Duodenal mucosa (tissue), 2 donors: ENCODE measurements at regions not wholly inside any gene's neighbourhood (a gene's known extent, or its start where the extent isn't known, plus 50 kb on each side); places are given as distances from the start of the nearest gene placed in this dataset.
"Not testable (repeated sequence)": the region's sequence is repeated elsewhere in the genome, so short reads cannot be mapped to it uniquely, and the experiment has no call there.

Experiments
- H3K27ac ChIP-seq: one replicate; pipeline ENCODE4 v1.7.0; 2013; ENCODE audit warnings: low read depth, low read length
- H3K27me3 ChIP-seq, 2 donors: one replicate each; pipeline ENCODE4 v1.7.0; 2013; ENCODE audit warnings: low read length in 2 of 2, control low read depth in 1 of 2; ENCODE audit not compliant: insufficient read depth in 2 of 2, control insufficient read depth in 1 of 2
- H3K36me3 ChIP-seq, 2 donors: one replicate each; pipeline ENCODE4 v1.7.0; 2013; ENCODE audit warnings: low read length in 2 of 2, control low read depth in 1 of 2; ENCODE audit not compliant: insufficient read depth in 2 of 2, control insufficient read depth in 1 of 2
- H3K4me1 ChIP-seq, 2 donors: one replicate each; pipeline ENCODE4 v1.7.0; 2013; ENCODE audit warnings: low read length in 2 of 2, control low read depth in 1 of 2; ENCODE audit not compliant: insufficient read depth in 2 of 2, control insufficient read depth in 1 of 2
- H3K4me3 ChIP-seq, 2 donors: one replicate each; pipeline ENCODE4 v1.7.0; 2013; ENCODE audit warnings: low read length in 2 of 2, low read depth in 1 of 2
- H3K9ac ChIP-seq, 2 donors: one replicate each; pipeline ENCODE4 v1.7.0; 2013; ENCODE audit warnings: low read length in 2 of 2, low read depth in 1 of 2
- H3K9me3 ChIP-seq, 2 donors: one replicate each; pipeline ENCODE4 v1.7.0; 2013; ENCODE audit warnings: low read length in 2 of 2, control low read depth in 1 of 2; ENCODE audit not compliant: control insufficient read depth in 1 of 2

GRCh38 chr6:144507772-144508312 is 222.7 kb downstream of the UTRN start:
- not testable (repeated sequence) for H3K9ac ChIP-seq, H3K4me1 ChIP-seq, H3K9me3 ChIP-seq, H3K36me3 ChIP-seq, H3K27me3 ChIP-seq, H3K27ac ChIP-seq, H3K4me3 ChIP-seq

- H3K4me1 ChIP-seq = no peaks in the 10 kb centered on the region
- no peak overlapping the region for H3K27ac ChIP-seq
- H3K27me3 ChIP-seq = no peaks in the 10 kb centered on the region
- no peaks in the 10 kb centered on the region for H3K9me3 ChIP-seq
- H3K9ac ChIP-seq = no peak overlapping the region
- peaks cover 7 to 27% of the 10 kb centered on the region in 2 donors for H3K36me3 ChIP-seq
- no peak overlapping the region for H3K4me3 ChIP-seq
These were observed 225.7 kb downstream of the UTRN start for GRCh38 chr6:144510859-144511258.

GRCh38 chr6:144515761-144516160 is 230.6 kb downstream of the UTRN start:
- H3K36me3 ChIP-seq = peaks cover 13 to 41% of the 10 kb centered on the region in 2 donors
- no peak overlapping the region for H3K4me3 ChIP-seq
- H3K9me3 ChIP-seq = no peaks in the 10 kb centered on the region
- H3K9ac ChIP-seq = no peak overlapping the region
- H3K27me3 ChIP-seq = no peaks in the 10 kb centered on the region
- no peaks in the 10 kb centered on the region for H3K4me1 ChIP-seq
- H3K27ac ChIP-seq = no peak overlapping the region

- Histone ChIP-seq H3K27ac (no peak overlapping the region), H3K27me3 (no peaks in the 10 kb centered on the region), H3K9ac (no peak overlapping the region), H3K36me3 (peaks cover 6 to 35% of the 10 kb centered on the region in 2 donors), H3K4me3 (no peak overlapping the region), H3K9me3 (no peaks in the 10 kb centered on the region), H3K4me1 (no peaks in the 10 kb centered on the region)
These were observed 234.3 kb downstream of the UTRN start for GRCh38 chr6:144519426-144519825.

- Histone ChIP-seq H3K27ac (no peak overlapping the region), H3K4me3 (no peak overlapping the region), H3K27me3 (no peaks in the 10 kb centered on the region), H3K9me3 (no peaks in the 10 kb centered on the region), H3K36me3 (peaks cover 10 to 12% of the 10 kb centered on the region in 2 donors), H3K4me1 (no peaks in the 10 kb centered on the region), H3K9ac (no peak overlapping the region)
These were observed 243.7 kb downstream of the UTRN start for GRCh38 chr6:144528743-144529425.

GRCh38 chr6:144530118-144530517 is 245.0 kb downstream of the UTRN start:
- Histone ChIP-seq H3K9ac (no peak overlapping the region), H3K27me3 (no peaks in the 10 kb centered on the region), H3K27ac (no peak overlapping the region), H3K4me3 (no peak overlapping the region), H3K9me3 (no peaks in the 10 kb centered on the region), H3K4me1 (no peaks in the 10 kb centered on the region), H3K36me3 (peaks cover 10 to 12% of the 10 kb centered on the region in 2 donors)

GRCh38 chr6:144532238-144532637 is 247.1 kb downstream of the UTRN start:
- H3K27ac ChIP-seq, H3K4me1 ChIP-seq, H3K9me3 ChIP-seq, H3K9ac ChIP-seq, H3K27me3 ChIP-seq, H3K4me3 ChIP-seq: not testable (repeated sequence)
- H3K36me3 ChIP-seq = peaks cover 10 to 12% of the 10 kb centered on the region in 2 donors

- H3K4me1 ChIP-seq = no peaks in the 10 kb centered on the region
- no peak overlapping the region for H3K27ac ChIP-seq
- no peaks in the 10 kb centered on the region for H3K9me3 ChIP-seq
- no peak overlapping the region for H3K9ac ChIP-seq
- H3K27me3 ChIP-seq = no peaks in the 10 kb centered on the region
- no peak overlapping the region for H3K4me3 ChIP-seq
- peaks cover 5 to 8% of the 10 kb centered on the region in 2 donors for H3K36me3 ChIP-seq
These were observed 249.0 kb downstream of the UTRN start for GRCh38 chr6:144534180-144534579.

GRCh38 chr6:144535630-144536029 is 250.5 kb downstream of the UTRN start:
- Histone ChIP-seq H3K4me1 (no peaks in the 10 kb centered on the region), H3K4me3 (no peak overlapping the region), H3K36me3 (peaks cover 5 to 8% of the 10 kb centered on the region in 2 donors), H3K9me3 (no peaks in the 10 kb centered on the region), H3K9ac (no peak overlapping the region), H3K27ac (no peak overlapping the region), H3K27me3 (no peaks in the 10 kb centered on the region)

- peaks cover 5 to 8% of the 10 kb centered on the region in 2 donors for H3K36me3 ChIP-seq
These were observed 250.9 kb downstream of the UTRN start for GRCh38 chr6:144536079-144536478.

More at GRCh38 chr6:144536079-144536478, 250.9 kb downstream of the UTRN start:
- H3K4me1 ChIP-seq = no peaks in the 10 kb centered on the region
- H3K9ac ChIP-seq = no peak overlapping the region
- H3K27me3 ChIP-seq = no peaks in the 10 kb centered on the region
- H3K9me3 ChIP-seq = no peaks in the 10 kb centered on the region
- H3K27ac ChIP-seq = no peak overlapping the region
- H3K4me3 ChIP-seq = no peak overlapping the region
